SJSA1 (cell line): ENCODE measurements at regions not wholly inside any gene's neighbourhood (a gene's known extent, or its start where the extent isn't known, plus 50 kb on each side); places are given as distances from the start of the nearest gene placed in this dataset.

Experiments used
- DNase-seq, 2 experiments: peaks; one replicate each; pipeline ENCODE4 v3.0.0-alpha.2; 2015 to 2020; ENCODE audit warnings: low spot score in 2 of 2, low read depth in 1 of 2
- H3K27ac ChIP-seq: fragments of 250-450 bp; sonication (Bioruptor Pico); 2 replicates; pipeline ENCODE4 v1.5.1; 2020; ENCODE audit warnings: mild to moderate bottlenecking, moderate library complexity
- H3K27me3 ChIP-seq: fragments of 250-450 bp; sonication (Bioruptor Pico); replicated peaks from 2 replicates; pipeline ENCODE4 v1.5.1; 2020; ENCODE audit warnings: mild to moderate bottlenecking, moderate library complexity
- H3K36me3 ChIP-seq: fragments of 250-450 bp; sonication (Bioruptor Pico); 2 replicates; pipeline ENCODE4 v1.5.1; 2020; ENCODE audit warnings: mild to moderate bottlenecking
- H3K4me1 ChIP-seq: fragments of 250-450 bp; sonication (Bioruptor Pico); replicated peaks from 2 replicates; pipeline ENCODE4 v1.6.1; 2021; ENCODE audit warnings: mild to moderate bottlenecking
- H3K4me3 ChIP-seq: fragments of 250-450 bp; sonication (Bioruptor Pico); 2 replicates; pipeline ENCODE4 v1.5.1; 2020; ENCODE audit warnings: mild to moderate bottlenecking
- H3K9me3 ChIP-seq: fragments of 250-450 bp; sonication (Bioruptor Pico); replicated peaks from 2 replicates; pipeline ENCODE4 v1.5.1; 2020; ENCODE audit warnings: mild to moderate bottlenecking

DNA sequence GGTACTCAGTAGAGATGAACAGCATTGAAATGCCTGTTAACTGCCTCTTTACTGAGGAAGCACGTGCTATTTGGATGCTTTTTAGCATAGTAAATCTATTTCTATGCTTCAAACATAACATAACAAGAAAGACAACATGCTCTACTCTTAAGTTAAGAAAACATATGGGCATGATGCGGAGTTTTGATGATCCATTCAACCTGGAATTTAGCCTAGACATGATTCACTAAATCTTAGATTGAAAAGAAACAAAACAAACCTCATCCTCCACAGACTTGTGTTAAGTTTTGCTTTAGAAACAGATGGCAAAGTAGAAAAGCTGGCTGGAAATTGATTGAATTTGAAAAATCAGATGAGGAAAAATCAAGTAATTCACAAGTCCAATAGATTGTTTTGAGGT, 593.8 kb downstream of the OLFM4 start:
- no peaks in the 10 kb centered on the region for H3K9me3 ChIP-seq
- no peaks in the 10 kb centered on the region for H3K4me1 ChIP-seq
- no peak overlapping the region for H3K27ac ChIP-seq
- H3K27me3 ChIP-seq = no peaks in the 10 kb centered on the region
- no peaks in the 10 kb centered on the region for H3K36me3 ChIP-seq
- DNase-seq = no peak
- H3K4me3 ChIP-seq = no peak overlapping the region

DNA sequence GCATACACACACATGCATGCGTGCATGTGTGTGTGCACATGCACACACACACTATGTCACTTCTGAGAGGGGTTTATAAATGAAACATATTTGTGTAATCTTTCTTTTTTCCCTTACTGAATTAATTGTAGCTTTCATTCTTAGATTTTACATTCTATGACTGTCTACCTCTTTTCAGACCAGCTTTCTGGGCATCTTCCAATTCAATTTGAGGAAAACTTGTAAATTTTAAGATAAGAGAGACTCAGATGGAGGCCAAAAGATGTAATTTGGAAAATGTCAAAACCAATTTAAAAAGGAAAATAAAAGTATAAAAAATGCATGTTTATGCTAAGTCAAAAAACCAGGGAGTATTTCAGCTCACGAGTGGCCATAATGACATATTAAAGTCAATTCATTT, 594.5 kb downstream of the OLFM4 start:
- Histone ChIP-seq H3K27ac (no peak overlapping the region), H3K36me3 (no peaks in the 10 kb centered on the region), H3K27me3 (no peaks in the 10 kb centered on the region), H3K4me1 (no peaks in the 10 kb centered on the region), H3K4me3 (no peak overlapping the region), H3K9me3 (no peaks in the 10 kb centered on the region)
- no peak for DNase-seq

DNA sequence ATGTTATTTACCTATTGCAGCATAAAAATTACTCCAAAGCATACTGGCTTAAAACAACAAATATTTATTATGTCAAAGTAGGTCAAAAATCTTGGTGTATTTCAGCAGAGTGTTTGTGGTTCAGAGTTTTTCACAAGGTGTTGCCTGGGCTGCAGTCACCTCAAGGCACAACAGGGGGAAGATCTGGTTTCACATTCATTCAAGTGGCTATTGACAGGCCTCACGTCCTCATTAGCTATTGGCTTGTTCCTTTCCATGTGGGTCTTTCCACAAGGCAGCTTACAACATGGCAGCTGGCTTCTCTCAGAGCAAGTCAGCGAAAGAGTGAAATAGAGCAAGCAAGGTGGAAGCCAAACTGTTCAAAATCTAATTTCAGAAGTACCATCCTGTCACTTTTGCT, 602.9 kb downstream of the OLFM4 start:
- H3K9me3 ChIP-seq = no peaks in the 10 kb centered on the region
- no peak overlapping the region for H3K4me3 ChIP-seq
- H3K27ac ChIP-seq = no peak overlapping the region
- H3K36me3 ChIP-seq = no peaks in the 10 kb centered on the region
- DNase-seq = no peak
- H3K27me3 ChIP-seq = no peaks in the 10 kb centered on the region
- no peaks in the 10 kb centered on the region for H3K4me1 ChIP-seq

DNA sequence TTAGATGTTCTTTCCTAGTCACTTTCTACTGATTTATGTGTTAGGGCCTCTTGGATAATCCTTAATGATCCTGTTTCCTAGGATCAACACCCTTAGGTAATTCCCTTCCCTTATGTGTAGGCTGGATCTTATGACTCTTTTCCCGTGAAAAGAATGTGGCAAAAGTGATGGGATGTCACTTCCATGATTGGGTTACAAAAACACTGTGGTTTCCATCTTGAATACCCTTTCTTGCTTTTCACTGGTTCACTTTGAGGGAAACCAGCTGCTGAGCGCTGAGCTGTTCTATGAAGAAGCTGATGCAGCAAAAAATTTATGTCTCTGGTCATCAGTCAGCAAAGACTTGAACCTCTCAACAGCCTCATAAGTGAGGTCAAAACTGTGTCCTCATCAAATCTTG, 609.4 kb downstream of the OLFM4 start:
- Histone ChIP-seq H3K36me3 (no peaks in the 10 kb centered on the region), H3K4me1 (no peaks in the 10 kb centered on the region), H3K27ac (no peak overlapping the region), H3K9me3 (no peaks in the 10 kb centered on the region), H3K27me3 (no peaks in the 10 kb centered on the region), H3K4me3 (no peak overlapping the region)
- DNase-seq = no peak

DNA sequence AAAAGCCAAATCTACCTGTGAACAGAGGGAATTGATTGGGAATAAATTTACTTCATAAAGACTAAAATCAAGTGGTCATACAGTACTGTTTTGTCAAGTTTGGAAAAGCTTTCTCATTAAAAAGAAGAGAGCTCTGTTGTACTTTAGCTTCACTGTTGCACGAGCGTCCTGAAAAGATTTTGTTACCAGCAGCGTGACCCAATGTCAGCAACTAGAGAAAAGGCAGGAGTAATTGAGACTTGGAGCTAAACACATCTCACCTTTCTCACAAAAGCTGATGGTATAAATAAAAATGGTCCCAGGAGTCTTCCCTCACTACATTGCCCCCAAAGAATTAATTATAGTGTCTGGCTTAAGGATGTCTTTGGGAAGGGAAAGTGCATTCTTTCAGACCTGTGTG, 613.7 kb downstream of the OLFM4 start:
- no peak overlapping the region for H3K4me3 ChIP-seq
- no peaks in the 10 kb centered on the region for H3K4me1 ChIP-seq
- H3K27ac ChIP-seq = no peak overlapping the region
- H3K36me3 ChIP-seq = no peaks in the 10 kb centered on the region
- H3K27me3 ChIP-seq = no peaks in the 10 kb centered on the region
- no peaks in the 10 kb centered on the region for H3K9me3 ChIP-seq
- DNase-seq = no peak

DNA sequence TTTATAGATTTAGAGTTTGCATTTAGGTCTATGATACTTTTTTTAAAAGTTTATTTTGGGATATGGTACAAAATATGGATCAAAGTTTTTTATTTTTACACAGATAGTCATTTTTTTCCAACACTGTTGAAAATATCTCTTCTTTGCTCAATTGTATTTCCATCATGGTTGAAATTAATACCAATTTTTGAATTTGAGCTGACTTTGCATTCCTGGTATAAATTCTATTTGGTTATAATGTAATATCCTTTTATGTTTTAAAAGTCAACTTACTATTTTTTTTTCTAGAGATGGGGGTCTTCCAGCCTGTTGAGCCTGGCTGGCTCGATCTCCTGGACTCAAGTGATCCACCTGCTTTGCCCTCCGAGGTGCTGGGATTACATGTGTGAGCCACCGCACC, 620.1 kb downstream of the OLFM4 start:
- Histone ChIP-seq H3K36me3 (no peaks in the 10 kb centered on the region), H3K4me1 (no peaks in the 10 kb centered on the region), H3K27me3 (no peaks in the 10 kb centered on the region), H3K27ac (no peak overlapping the region), H3K4me3 (no peak overlapping the region), H3K9me3 (no peaks in the 10 kb centered on the region)
- no peak for DNase-seq

DNA sequence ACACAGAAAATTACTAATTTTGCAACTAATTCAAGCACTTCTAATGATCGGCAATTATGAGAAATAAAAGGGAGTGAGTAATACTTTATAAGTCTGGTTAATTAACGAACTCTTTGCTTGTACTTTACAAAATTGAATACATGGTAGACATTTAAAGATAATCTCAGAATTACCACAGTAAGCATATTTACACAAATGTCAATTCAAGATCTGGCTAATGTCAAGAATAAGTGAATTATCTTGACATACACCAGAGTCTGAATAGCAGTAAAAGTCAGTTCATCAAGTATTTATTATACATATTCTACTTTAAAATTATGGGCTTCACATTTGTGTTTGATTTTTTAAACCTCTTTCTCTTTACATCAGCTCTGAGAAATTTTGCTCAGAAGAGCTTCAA, 643.4 kb downstream of the OLFM4 start:
- DNase-seq = no peak
- no peak overlapping the region for H3K4me3 ChIP-seq
- H3K27ac ChIP-seq = no peak overlapping the region
- no peaks in the 10 kb centered on the region for H3K27me3 ChIP-seq
- no peaks in the 10 kb centered on the region for H3K9me3 ChIP-seq
- no peaks in the 10 kb centered on the region for H3K4me1 ChIP-seq
- no peaks in the 10 kb centered on the region for H3K36me3 ChIP-seq

DNA sequence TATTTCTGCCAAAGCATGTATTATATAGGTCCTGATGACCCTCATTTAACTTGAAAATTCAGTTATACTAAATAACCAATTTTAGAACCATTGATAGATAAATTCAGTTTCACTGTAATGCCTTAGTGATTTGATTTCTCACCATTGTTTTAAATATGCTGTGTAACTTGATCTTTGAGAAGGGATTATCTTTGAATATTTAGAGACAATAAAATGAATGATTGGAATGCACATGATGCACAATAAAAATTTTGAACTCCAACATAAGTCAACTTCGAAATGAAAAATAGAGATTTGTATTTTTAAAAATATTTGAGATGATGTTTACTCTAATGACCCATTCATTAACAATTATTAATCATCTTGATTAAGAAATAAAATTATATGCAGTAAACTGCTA, 654.5 kb downstream of the OLFM4 start:
- H3K36me3 ChIP-seq = no peaks in the 10 kb centered on the region

DNA sequence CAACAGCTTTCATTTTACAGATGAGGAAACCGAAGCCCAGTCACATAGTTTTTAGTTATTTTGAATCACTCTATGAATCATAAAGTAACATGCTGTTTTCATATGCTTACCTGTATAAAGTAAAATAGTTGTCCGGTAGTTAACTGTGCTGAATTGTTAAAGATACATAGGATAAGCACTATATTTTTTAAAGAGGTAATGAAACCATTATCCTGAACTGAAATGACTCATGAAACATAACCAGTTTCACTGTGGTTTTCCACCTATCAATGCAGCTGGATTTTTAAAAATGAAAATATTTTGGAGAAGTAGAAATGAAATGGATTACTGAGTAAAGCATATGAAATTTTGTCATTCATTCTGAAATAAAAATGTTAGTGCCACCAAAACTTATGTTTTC, 655.0 kb downstream of the OLFM4 start:
- no peak for DNase-seq
- no peaks in the 10 kb centered on the region for H3K9me3 ChIP-seq

More for the DNA sequence above, 654.5 kb downstream of the OLFM4 start:
- no peak for DNase-seq
- Histone ChIP-seq H3K4me1 (no peaks in the 10 kb centered on the region), H3K27me3 (no peaks in the 10 kb centered on the region), H3K27ac (no peak overlapping the region), H3K9me3 (no peaks in the 10 kb centered on the region), H3K4me3 (no peak overlapping the region)

DNA sequence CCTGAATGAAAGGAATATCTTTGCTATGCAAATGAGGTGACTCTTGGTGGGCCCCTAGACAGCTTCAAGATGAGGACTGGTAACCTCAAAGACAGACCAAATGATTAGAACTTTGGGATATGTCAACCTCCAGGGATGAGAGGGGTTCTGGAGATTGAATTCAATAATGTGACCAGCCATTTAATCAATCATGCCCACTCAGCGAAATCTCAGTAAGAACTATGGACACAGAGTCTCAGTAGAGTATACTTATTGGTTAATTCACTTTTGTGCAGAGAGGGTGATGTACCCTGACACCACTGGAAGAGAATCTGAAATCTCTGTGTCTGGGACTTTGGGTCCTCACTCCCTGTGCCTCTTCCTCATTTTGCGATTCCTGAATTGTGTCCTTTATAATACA, 662.8 kb downstream of the OLFM4 start:
- H3K36me3 ChIP-seq = no peaks in the 10 kb centered on the region
- no peaks in the 10 kb centered on the region for H3K27me3 ChIP-seq
- no peak for DNase-seq
- no peaks in the 10 kb centered on the region for H3K9me3 ChIP-seq
- no peak overlapping the region for H3K27ac ChIP-seq
- no peaks in the 10 kb centered on the region for H3K4me1 ChIP-seq
- no peak overlapping the region for H3K4me3 ChIP-seq

More for the DNA sequence above, 655.0 kb downstream of the OLFM4 start:
- Histone ChIP-seq H3K4me1 (no peaks in the 10 kb centered on the region), H3K4me3 (no peak overlapping the region), H3K36me3 (no peaks in the 10 kb centered on the region), H3K27ac (no peak overlapping the region), H3K27me3 (no peaks in the 10 kb centered on the region)

DNA sequence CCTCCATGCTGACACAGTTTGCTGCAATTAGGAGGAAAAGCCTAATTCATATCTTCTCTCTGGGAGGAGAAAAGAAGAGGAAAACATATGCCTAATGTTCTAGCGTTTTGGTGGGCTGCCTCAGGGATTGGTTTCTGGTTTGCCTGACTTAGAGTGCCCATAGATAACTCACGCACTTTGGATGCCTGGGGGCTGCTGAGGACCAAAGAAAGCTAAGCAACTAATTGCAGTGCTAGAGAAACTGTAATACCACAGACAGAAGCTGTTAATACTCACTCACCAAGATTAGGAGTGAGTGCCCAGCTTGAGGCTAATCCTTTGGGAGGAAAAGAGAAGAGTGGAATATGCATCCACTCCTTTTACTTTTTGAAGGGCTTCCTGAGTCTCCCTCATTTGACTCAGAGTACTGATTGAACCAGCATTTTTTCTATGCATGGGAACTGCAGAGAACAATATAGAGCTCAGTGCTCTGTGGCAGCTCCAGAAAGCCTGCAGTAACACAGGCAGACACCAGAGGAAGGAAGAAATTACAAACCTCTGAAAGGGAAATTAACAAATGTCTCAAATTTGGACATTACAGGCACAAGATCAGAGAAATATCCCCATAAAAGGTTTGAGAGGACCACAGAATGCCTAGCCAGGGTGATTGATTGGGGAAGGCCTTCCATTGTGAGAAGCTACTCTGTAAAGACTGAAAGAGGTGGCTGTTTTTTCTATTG, 666.4 kb downstream of the OLFM4 start:
- H3K4me1 ChIP-seq = no peaks in the 10 kb centered on the region
- H3K9me3 ChIP-seq = no peaks in the 10 kb centered on the region
- no peak overlapping the region for H3K4me3 ChIP-seq
- no peaks in the 10 kb centered on the region for H3K27me3 ChIP-seq
- H3K27ac ChIP-seq = no peak overlapping the region
- no peak for DNase-seq
- no peaks in the 10 kb centered on the region for H3K36me3 ChIP-seq

DNA sequence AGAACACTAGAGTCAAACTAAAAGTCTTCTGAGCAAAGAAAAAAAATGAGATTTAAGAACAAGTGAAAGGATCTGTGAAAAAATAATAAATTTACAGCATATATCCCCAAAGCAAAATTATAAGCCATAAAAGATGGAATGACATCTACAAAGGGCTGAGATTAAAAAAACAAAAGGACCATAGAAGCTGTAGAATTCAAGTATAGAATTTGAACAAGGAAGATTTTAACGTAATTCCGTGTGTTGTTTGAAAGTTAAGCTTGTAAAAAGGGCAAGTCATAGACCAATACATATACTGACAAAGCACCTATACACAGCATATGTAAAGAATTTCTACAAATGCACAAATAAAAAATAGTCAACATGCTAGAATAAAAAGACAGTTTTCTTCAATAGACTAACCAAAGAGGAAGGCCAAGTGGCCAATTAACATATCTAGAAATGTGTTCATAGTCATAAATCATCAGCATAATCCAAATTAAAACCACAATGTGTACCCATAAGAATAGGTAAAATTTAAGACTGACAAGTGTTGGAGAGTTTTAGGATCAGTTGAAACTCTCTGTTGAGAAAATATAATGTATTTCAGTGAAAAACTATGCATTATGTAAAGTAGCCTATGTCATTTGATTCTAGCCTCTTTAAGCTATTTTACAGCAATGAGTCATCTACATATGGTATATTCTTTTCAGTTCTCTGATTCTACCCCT, 674.9 kb downstream of the OLFM4 start:
- Histone ChIP-seq H3K4me3 (no peak overlapping the region), H3K36me3 (no peaks in the 10 kb centered on the region), H3K4me1 (no peaks in the 10 kb centered on the region), H3K27ac (no peak overlapping the region), H3K9me3 (no peaks in the 10 kb centered on the region), H3K27me3 (no peaks in the 10 kb centered on the region)
- no peak for DNase-seq

DNA sequence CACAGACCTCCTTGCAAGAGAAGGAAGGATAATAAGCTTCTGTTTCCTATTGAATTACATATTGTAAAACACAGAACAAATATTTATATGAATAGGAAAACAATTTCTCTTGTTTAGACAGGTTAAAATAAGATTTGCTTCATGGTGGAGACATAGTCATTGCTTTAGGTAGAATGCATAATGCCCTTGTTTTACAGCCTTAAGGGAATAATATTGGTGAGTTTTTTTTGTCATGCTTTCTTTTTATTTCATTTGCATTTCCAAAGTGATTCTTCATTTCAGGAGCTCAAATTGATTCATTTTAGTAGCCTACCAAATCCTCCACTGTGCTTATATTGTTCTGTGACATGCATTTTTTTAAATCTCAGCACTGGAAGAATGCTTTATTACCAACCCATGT, 690.7 kb downstream of the OLFM4 start:
- no peaks in the 10 kb centered on the region for H3K27me3 ChIP-seq
- DNase-seq = no peak
- H3K4me3 ChIP-seq = no peak overlapping the region
- no peaks in the 10 kb centered on the region; the same call in 1 of the 2 replicates for H3K9me3 ChIP-seq
- no peaks in the 10 kb centered on the region for H3K4me1 ChIP-seq
- H3K36me3 ChIP-seq = no peaks in the 10 kb centered on the region
- H3K27ac ChIP-seq = no peak overlapping the region

DNA sequence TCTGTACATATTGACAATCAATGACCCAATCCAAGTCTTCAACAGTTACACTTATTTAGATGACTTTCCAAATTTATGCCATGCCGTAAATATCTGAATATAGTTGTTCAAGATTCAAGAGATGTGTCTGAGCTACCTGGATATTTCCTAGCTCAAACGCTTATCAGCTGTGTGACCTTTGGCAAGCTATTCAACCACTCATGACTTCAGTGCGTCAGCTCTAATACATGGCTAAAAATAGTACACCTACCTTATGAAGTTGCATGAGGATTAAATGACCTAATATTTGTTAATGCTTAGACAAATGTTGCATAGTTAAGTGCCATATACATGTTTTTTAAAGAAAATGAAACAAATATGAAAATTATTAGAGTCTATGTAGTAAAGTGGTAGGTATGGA, 704.1 kb downstream of the OLFM4 start:
- no peak overlapping the region for H3K27ac ChIP-seq
- H3K27me3 ChIP-seq = no peaks in the 10 kb centered on the region
- H3K36me3 ChIP-seq = no peaks in the 10 kb centered on the region
- H3K4me1 ChIP-seq = no peaks in the 10 kb centered on the region
- no peaks in the 10 kb centered on the region for H3K9me3 ChIP-seq
- H3K4me3 ChIP-seq = no peak overlapping the region
- no peak for DNase-seq

DNA sequence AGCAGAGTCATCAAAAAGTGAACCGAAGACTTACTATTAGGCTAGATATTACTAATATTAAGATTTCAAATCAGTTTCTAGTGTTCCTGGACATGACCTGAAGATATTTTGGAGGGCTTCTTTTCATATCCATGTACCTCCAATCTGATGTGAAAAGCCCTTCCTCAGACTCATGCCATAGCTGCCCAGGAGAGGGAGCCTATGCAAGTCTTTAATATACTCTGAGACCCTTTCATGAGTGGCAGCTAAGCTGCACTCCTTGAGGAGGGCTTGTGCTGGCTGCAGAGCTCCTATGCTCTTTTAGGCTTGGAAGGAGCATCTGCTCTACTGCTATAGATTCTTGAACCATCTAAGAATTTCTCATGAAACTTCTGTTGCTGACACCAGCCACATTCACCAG, 715.3 kb downstream of the OLFM4 start:
- no peak overlapping the region for H3K27ac ChIP-seq

More for the DNA sequence above, 715.3 kb downstream of the OLFM4 start:
- Histone ChIP-seq H3K4me1 (no peaks in the 10 kb centered on the region), H3K36me3 (no peaks in the 10 kb centered on the region), H3K4me3 (no peak overlapping the region), H3K27me3 (no peaks in the 10 kb centered on the region), H3K9me3 (no peaks in the 10 kb centered on the region)
- no peak for DNase-seq
